ENCODE measurements at regions not wholly inside any gene's neighbourhood (a gene's known extent, or its start where the extent isn't known, plus 50 kb on each side); places are given as distances from the start of the nearest gene placed in this dataset.

DNA sequence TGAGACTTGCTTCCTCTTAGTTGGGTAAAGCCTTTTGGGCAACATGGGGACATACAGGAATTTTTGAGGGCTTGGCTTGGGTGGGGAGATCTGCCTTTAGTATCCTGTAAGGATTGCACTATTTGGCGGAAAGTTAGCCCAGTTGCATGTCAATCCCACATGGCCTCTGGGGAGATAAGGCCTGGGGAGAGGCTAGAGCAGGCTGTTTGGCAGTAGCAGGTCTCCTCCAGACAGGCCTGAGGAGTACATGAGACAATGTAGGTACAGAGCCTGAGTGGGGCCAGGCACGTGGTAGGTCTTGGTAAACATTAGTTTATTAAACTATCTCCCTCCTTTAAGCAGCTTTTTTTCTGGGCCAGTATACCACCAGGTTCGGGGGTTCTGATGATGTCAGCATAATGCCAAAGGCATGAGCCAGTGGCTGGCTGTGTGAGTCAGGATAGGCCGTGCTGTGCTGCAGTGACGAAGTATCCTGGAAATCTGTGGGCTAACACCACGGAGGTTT lies 147.9 kb downstream of the VEGFA start:
- DNase-seq (ENCODE audit: low read depth) = no peak

DNA sequence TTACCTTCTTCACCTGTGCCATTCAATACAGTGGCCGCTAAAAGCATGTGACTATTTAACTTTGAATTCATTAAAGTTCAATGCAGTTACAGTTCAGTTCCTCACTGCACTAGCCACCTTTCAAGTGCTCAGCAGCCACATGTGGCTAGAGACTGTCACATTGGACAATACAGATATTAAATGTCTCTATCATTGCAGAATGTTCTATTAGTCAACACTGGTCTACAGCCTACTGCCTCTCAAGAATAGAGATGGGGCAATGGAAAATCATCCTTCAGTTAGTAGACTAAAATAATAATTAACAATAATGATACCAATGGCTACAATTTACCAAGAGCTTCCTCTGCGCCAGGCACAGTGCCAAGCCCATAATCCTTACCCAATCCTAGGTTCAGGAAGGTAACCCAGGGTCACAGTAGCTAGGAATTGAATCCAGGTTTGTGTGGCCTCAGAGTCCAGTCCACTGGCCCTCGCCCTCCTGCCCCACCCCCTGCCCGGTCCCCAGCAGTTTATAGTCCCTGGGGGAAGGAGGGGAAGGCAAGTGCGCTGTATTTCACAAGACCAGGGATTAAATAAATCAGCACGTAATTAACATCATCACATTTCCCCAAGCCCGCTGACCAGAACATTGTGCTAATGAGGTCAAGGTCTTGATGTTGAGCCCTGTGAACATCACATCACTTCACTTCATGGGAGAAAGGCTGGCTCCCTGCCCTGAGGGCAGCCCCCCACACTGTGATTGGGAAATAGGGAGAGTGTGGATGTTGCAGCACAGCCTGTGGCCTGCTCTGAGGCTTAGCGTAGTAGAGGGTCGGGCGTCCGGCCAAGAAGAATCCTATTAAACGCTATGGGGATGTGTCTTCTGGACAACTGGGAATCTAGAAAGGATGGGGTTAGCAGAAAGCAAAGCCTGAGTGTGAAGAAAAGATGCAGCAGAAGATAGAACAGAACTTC lies 147.2 kb downstream of the VEGFA start:
- DNase-seq (ENCODE audit: low read depth) = no peak

DNA sequence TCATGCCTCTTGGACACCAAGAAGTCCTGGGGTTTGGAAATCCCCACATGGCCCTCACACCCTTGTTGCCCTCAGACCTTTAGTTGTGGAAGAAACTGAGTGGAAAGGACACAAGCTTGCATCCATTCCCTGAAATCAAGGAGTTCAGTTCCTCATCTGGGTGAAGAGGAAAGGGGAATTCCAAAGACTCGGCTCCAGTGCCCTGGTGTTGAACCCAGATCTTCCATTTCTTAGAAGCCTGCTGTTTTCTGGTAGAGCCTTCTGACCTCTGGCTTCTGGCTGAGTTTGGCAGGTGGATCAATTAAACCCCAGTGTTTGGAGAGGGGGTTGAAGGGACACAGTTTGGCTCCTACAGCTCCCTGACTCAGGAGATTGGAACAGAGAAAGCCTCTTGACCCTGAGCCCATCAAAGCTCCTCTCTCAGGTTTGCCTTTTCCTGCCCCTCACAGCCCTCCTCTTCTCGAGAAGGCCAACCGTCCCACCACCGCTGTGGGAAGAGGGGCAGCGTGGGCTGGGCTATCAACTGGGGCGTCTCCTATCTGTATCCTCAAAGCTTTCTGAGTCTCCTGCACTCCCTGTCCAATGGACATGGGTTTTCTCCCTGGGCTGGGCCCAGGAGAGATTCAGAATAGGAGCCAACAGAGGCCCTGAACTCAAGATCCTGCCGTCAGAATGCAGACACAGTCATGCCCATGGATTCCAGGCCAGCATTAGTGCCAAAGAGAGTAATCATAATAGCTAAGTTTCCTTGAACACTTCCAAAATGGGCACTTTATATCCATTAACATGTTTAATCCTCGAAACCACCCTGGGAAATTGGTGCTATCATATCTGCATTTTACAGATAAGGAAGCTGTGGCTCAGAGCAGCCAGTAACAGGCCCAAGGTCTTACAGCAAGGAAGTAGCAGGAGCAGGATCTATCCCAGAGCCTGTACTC lies 146.2 kb downstream of the VEGFA start:
- no peak for DNase-seq (ENCODE audit: low read depth)

DNA sequence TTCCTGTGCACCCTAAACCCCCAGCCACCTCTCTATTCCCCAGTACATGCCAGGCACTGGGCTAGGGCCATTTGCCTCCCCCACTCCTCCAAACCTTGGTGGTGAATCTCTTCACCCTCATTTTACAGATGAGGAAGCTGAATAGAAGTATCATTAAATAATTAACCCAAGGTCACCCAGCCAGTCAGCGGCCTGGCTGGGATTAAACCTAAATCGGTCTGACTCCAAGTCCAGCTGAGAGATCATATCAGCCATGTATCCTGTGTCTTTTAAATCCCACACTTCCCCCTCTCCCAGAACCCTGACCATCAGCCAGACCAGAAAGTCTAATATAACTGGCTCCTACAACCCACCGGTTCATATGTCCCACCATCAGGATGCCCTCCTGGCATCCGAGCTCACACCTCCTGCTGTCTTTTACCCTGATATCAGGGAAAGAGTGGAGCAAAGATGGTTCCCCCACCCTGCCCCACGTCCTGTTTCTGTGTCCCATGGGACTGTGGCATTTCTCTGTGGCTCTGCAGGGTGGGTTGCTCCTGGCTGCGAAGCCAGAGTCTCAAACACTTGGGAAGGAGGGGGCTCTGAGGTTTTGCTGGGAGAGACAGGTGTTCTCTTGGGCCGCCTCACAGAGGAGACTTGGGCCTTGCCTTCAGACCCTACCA lies 145.3 kb downstream of the VEGFA start:
- DNase-seq (ENCODE audit: low read depth) = no peak

DNA sequence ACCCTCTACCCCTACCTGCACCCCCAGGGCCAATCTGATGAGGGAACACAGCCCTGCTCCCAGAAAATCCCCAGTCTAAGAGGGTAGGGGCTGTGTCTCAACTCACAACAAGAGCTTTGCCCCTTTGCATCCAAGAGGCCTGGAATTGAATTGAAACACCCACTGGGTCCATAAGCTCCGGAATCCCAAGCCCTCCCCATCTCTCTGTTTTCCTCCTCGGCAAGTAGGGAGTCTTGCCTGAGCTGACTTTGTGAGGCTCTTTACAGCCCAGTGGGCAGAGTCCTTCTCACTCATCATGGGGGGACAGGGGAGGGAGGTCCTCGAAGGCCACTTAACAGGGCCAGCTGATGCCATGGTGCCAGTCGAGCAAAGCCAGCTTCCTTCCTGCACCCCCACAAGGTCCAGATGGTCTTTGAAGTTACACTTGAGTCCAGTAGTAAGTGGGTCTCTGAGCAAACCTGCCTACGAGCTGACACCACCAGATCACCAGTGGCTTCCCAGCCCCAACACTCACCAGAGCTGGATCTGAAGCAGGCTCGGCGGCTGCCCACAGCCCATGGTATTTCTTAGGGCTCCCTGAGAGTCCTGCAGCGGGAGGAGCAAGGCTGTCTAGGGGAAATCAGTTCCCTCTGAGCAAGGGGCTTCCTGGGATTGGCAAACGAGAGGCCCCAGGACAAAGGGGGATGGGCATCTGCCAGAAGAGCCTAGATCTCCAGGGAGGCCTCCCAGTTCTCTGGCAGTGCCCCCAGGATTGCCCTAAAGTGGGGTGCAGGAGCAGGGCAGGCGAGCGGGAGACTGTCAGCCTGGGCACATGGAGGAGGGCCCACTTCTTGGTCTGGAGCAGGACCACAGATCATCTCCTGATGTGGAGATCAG lies 144.5 kb downstream of the VEGFA start:
- no peak for DNase-seq (ENCODE audit: low read depth)

DNA sequence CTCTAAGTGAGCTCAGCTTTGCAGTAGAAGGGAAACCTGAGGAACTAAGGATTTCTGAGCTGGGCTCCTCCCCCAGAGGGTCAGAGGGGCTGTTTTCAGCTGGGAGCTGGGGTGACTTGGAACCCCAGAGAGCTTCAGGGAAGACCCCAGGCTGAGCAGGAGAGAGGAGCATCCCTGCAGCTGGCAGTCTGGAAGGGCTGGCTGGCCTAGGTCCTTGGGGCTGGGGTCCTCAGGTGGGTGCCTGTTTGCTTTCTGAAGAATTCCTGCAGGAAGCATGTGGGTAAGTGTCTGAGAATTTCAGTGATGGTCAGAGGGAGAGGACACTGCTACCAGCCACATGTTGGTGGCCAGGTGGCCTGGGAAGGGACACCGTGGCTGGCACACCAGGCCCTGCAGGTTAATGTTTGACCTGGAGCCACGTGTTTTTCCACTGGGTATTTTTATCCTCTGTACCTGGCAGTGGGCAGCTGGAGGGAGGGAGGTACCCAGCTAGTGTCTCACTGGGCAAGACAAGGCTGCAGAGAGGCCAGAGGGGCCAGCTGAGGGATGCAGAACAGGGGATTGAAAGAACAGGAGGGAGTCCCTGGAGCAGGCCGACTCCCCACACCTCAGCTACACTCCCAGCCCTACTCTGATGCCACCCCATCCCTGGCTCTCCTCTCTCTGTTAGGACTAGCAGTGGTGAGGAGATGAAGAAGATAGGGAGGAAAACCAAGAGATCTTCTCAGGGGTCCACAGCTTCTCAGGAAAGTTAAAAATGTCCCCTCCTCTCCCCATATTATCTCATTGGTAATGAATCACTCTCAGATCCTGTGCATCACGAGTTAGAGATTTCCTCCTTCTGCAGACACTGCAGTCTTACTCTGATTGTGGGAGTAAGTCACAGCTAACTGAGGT lies 143.6 kb downstream of the VEGFA start:
- DNase-seq (ENCODE audit: low read depth) = no peak

DNA sequence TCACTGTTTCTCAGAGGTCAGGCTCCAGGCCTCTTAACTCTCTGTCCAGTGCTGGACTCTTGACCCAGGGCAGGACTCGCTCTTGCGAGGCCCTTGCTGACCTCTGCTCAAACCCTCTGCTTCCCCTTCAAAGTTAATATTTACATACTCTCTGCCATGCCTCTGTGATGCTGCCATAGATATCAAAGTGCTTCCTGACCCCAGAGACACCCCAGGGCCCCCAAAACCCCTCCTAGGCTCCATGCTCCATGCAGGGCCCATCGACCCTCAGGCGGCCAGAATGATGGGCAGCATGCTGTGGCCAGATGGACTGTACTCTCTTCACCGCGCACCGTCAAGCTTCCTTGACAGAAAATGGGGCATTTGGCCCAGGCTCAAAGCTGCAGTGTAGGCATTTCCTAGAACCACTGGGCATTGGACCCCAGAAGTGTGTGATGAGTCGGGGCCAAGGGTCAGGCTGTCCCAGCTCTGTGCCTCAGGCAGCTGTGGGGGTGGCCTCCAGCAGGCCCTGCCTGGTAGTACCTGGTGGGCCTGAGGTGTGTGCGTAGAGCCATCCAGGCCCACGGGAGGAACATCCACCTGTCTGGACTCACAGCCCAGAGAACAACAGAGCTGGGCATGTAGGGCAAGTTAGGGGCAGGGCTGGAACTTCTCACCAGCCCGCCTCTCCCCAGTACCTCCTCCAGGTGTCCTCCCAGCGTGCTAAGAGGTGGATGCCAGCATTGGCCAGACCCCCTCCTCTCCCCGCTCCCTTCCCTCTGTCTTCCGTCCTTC lies 142.8 kb downstream of the VEGFA start:
- no peak for DNase-seq (ENCODE audit: low read depth)

DNA sequence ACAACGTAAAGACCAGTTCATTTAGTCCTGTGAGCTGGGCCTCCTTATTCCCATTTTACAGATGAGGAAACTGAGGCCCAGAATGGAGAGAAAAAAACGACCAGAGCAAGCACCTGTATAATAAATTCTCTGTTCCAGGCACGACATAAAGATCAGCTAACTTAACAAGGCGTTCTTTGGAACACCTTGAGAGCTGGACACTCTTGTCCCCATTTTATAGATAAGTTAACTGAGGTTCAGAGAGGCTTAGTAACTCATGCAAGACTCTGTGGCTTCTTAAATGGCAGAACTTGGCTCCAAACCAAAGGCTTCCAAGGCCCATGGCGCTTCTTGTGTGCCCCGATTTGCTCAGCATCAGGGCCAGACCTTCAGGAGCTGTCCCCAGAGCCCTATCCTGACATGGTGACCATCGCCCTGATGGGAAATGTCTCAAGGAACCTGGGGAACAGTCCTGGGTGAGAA lies 142.1 kb downstream of the VEGFA start:
- DNase-seq (ENCODE audit: low read depth) = no peak

DNA sequence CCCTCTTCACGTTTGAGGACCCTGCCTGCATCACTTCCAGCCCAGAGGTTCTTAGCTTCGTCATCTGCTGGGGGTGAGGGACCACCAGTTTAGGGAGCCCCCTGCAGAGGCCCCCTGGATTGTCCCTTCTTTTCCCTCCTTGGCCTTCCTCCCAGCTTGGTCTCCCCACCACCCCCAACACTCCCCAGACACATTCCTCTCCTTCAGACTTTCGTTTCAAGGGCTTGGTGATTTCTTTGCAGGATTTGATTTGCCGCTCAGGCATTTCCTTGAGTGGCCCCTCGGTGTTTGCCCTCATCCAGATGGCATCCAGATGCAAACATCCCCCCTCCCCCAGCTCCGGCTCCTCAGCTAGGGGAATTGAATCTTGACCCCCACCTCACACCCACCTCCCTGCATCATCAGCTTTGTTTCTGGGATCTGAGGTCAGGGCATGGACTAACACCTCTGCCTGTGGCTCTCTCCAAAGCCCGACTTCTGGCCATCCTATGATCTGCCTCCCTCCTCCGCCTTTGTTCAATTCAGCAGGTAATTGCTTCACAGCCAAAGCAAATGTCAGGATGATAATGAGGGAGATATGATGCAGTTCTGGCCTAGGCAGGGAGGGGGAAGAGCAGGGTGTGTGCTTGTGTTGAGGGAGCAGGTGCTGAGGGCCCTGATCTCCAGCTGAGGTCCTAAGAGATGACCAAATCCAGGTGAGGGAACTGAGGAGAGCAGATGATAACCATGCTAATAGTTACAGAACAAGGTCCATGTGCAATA lies 141.5 kb downstream of the VEGFA start:
- no peak for DNase-seq (ENCODE audit: low read depth)

DNA sequence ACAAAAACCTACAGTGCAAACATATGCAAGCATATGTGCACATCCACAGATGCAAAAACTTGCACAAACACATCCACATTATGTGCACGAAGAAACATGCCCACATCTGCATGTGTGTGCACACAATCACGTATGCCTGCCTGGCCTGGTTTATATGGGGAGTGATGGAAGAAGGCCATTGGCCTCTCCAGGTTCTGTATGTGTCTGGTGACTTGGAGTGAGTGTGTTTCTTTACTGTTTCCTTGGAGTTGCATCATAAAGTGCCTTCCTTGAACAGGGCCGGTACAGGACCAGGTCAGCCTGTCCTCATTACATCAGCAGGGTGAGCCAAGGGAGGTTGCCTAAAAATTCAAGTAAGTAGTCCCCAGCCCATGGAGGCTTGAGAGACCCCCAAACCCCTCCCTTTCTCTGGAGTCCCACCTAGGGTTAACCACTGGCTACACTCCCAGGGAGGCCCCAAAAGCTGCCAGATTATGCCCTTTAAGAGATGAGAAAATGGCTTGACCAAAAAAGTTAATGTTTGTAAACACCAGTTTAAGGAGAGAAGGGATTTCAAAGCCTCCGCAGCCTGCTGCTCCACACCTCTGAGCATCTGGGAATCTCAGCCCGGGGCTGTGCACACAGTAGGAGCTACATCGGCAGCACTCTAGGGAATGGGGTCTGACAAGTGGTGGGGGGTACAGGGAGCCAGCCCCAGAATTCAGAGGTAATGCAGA lies 140.8 kb downstream of the VEGFA start:
- DNase-seq (ENCODE audit: low read depth) = no peak

DNA sequence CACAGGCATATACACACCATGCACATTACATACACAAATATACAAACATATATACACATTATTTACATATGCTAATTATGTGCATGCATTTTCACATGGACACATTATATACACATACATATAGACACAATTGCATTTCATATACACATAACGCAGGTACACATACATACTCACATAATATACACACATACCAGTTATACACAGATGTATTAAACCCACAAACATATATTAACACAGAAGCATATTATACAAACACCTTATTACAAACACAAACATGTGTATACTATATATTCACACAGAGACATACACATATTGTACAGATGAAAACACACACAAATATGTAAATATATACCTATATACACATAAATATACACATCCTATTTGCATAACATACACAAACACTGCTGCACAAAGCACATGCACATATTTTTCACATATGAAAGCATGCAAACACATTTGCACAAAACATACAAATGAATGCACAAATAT lies 140.2 kb downstream of the VEGFA start:
- DNase-seq (ENCODE audit: low read depth) = no peak

DNA sequence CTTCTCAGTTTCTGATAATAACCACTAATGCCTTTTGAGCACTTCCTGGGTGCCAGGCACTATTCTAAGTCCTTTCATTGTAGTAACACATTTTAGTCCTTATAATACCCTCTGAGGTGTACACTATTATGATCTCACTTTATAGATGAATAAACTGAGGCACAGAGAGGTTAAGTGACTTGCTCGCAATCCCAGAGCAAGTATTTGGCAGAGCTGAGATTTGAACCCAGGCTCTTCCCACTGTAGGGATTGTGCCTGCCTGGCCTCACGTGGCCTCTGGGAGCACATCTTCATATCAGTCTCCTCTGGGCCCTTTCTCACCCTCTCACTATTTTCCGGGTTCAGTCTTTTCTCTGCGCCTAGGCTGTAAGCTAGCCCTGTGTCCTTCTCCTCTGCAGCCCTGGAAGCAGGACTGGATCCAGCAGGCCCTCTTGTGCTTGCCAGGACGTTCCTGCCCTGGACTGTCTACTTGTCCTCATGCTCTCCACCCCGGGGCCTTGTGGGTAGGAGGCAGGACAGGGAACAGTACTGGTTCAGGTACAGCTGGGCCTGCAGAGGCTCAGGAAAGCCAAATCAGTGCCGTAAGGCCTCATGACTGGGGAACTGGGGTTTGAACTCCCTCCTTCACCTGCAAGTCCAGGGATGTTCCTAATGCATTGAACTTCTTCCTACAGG lies 139.6 kb downstream of the VEGFA start:
- DNase-seq (ENCODE audit: low read depth) = no peak

DNA sequence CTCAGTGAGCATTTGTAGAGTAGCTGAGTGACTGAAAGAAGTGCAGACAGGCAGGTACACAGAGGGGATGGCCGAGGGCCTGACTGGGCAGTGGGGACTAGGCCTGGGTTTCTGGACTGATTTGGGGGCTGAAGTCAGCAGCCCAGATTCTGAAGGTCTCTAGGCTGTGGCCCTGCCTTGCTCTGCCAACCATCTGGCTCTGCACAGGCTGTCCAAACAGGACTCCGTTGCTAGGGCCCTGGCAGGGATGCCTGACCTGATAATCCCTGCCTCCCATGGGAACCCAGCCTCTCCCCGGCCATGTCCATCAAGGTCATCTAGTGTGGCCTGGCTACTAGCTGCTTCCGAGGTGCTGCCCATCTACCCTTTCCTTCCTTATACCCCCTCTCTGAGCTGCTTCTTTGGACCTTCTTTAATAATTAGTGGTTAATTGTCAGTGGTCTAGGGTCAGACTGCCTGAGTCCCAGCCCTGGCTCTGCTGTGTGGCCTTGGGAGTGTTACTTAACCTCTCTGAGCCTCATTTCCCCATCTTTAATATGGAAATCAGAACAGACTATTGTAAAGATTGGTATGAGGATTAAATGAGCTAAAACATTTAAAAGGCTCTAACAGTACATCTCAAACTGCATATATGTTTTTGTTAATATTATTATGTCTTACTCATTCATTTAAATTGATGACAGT lies 137.9 kb downstream of the VEGFA start:
- no peak for DNase-seq (ENCODE audit: low read depth)

DNA sequence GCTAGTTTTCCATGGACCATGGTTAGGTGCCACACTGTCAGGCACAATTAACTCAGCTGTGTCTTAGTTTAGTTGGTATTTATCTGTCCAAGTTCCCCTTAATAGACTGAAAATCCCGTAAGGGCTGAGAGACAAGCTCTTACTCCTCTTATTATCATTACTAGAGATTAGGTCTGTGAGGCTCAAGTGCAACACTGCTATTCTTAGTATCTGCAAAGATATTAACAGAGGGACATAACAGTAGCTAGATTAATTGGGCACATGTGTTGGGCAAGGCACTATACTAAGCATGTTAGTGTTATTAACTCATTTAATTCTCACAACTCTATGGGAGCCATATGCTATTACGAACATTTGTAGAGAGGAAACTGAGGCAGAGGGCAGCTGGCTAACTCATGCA lies 137.3 kb downstream of the VEGFA start:
- no peak for DNase-seq (ENCODE audit: low read depth)

DNA sequence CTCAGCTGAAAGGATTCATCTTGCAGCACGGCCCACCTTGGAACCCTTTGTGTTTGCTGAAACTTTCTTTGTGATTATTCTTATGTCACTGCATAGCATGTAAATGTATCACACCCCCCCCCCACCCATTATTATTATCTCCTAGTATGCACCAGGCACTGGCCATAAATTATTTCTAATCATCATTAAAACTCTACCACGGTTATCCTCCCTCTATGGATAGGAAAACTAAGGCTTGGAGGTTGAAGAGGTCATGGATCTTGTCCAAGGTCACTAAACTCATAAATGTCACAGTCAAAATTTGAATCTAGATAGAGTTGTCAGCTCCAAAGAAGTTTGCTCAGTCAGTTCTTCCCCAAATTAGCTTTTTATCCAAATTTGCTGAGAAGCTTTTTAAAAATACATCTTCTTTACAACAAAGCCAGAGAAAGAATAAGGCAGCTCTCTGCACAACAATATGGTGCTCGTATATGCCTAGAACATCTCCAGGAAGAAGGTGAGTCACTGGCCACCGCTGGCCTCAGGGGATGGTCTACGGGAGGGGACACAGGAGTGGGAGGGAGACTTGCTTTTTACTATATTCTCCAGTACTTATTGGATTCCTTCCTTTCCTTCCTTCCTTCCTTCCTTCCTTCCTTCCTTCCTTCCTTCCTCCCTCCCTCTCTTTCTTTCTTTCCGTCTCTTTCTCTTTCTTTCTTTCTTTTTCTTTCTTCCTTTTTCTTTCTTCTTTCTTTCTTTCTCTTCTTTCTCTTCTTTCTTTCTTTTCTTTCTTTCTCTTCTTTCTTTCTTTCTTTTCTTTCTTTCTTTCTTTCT lies 134.5 kb downstream of the VEGFA start:
- DNase-seq (ENCODE audit: low read depth) = no peak
